GM18951 (cell line): ENCODE measurements at regions not wholly inside any gene's neighbourhood (a gene's known extent, or its start where the extent isn't known, plus 50 kb on each side); places are given as distances from the start of the nearest gene placed in this dataset.
"Not testable (repeated sequence)": the region's sequence is repeated elsewhere in the genome, so short reads cannot be mapped to it uniquely, and the experiment has no call there.

Experiments used
- POLR2A ChIP-seq: IDR thresholded peaks from 4 replicates; pipeline ENCODE4 v1.6.1; 2011; ENCODE audit warnings: mild to moderate bottlenecking; ENCODE audit not compliant: insufficient read length, insufficient read depth; ENCODE audit errors: extremely low read depth
- in situ Hi-C: fragments of 300-500 bp; cut with MboI; formaldehyde crosslinking; loops from one replicate; pipeline ENCODE4 v1.12.0; 2022; ENCODE audit warnings: low sequenced_read_pairs, mixed read lengths, inconsistent platforms; ENCODE audit not compliant: unreplicated experiment

DNA sequence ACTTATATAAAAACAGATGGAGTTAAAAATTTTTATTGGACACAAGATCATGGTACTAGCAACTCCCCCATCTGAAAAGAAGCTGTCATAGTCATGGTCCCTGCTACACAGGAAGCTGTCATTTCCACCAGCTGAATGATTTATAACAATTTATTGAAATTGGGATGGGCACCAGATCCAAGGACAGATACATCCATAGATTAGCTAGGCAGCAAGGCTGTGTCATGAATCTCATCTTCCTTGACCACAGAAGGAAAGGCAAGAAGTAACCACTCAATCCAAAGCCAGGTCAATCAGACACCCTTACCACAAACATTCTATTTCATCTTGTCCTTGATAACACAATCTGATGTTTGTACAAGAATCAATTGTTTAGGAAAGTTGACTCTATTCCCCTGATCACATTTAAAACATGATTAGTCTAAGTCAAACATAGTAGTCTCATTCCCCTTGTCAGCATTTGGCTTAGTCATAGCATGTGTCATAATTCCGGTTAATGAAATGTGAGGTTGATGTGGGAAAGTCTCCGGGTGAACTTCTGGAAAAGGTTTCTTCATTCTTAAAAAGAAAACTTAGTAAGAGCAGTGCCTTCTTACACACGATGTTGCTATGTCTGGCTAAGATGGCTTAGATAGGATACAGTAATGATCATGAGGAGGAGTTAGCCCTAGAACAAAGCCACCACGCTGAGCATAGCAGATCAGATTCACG is 462.6 kb upstream of the PAPPA start:
- in situ Hi-C loops: no loop called here
- TF ChIP-seq POLR2A: no peak

DNA sequence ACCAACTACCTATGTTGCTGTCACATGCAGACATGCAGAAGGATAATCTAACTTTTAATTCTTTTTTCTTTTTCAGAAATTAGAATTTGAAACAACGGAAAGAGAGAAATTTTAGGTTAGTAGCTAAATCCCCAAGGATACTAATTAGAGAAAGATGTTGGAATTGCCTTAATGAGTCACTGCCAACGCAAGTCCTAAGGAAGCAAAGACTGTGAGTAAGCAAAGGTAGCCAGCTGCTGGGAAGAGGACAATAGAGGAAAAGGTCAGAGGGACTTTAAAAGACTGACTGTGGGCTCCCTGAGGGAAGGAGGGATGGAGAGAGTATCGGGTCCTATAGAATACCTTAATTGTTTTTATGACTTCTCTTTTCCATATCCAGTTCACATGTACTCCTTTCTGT is 461.9 kb upstream of the PAPPA start:
- in situ Hi-C loops: no loop called here
- no peak for TF ChIP-seq POLR2A

DNA sequence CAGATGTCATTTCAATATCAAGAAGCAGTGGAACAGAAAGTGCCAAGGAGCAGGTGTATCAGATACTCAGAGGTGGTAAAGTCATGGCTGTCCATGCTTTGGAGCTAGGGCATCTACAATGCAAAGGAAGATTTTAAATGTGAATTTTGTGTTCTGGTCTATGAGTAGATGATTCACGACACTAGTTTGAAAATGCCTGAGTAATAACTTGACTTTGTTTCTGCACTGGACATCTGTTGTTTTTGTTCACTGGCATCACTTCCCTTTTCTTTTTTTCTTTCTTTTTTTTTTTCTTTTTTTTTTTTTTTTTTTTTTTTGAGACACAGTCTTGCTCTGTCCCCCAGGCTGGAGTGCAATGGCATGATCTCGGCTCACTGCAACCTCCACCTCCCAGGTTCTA is 460.7 kb upstream of the PAPPA start:
- in situ Hi-C loops: not testable (repeated sequence)

DNA sequence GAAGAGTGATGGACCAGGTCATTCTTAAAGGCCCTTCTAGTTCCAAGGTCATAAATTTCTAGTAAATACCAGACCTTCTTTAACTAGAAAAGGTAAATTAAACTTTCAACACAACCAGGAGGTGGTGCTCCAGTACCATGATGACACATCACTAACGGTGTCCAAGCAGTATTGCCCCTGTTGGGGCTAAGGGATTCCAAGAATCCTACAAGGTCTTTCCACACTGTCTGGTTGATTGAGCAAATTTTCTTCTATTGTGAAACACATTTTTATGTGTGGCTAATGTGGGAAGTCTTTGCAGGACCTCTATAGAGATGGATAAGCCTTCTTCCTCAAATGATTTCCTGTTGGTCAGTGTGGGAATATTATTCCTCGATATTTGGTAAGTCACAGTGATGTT is 459.6 kb upstream of the PAPPA start:
- TF ChIP-seq POLR2A: no peak
- in situ Hi-C loops: no loop called here

DNA sequence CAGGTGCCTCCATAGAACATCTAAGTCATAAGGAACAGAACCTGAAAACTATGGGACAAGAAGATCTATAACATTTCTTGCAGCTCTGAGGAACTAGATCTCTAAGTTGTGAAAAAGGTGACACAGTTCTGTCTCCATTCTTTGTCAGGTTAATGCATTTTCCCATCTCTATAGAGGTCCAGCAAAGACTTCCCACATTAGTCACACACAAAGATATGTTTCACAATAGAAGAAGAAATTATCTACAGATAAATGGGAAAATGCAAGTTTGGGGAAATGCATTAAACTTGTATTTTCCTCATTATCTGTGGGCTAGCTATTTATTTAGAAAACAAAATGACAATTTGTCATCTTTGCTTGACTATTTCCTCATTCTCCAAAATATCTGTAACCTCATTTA is 458.6 kb upstream of the PAPPA start:
- no peak for TF ChIP-seq POLR2A
- in situ Hi-C loops: no loop called here

DNA sequence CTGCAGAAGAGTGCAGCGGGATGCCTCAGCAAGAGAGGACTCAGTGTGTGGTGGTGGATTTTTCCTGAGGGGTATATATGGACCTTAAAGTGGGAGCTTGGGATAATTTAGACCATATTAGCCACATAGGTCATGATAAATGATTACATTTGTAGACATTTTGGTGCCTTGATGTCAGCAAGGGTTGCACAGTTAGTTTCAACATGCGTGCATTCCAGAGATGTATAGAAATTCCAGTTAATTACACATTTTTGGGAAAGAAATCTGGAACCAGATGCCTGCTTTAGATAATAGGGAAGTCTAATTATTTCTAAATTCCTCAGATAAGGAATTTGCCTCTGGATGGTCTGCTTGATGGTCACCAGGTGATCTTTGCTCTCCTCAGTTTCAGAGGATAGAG is 440.6 kb upstream of the PAPPA start:
- no peak for TF ChIP-seq POLR2A
- in situ Hi-C loops: no loop called here

DNA sequence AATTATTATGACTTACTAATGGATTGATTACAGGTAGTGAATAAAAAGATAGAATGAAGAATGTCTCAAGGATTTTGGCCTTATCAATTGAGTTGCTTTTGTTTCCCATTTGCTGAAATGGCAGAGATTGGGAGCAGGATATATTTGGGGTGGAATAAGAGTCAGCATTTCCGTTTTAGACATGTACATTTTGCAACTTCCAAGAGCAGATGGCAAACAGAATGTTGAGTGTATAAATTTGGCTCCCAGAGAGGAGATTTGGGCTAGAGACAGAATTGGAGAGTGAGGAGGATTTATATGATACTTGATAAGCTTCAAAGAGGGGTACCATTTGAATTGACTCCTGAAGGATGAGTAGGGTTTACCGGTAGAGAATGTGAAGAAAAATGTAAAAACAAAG is 437.9 kb upstream of the PAPPA start:
- no peak for TF ChIP-seq POLR2A
- in situ Hi-C loops: no loop called here

DNA sequence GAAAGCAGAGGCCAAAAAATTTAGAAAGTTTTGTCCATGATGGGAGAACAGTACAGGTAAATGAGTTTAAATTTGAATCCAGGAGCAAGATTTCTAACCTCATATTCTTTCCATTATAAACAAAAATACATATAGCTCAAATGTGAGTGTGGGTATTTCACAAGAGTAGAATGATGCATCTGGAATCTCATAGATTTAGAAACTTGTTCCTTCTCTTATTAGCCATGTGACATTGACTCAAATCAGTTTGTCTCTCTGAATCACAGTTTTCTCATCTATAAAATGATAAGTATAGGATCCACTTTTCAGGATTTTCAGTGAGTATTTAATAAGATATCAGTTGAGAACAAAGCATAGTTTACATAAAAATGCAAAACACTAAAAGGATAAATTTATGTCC is 436.3 kb upstream of the PAPPA start:
- in situ Hi-C loops: no loop called here
- no peak for TF ChIP-seq POLR2A

DNA sequence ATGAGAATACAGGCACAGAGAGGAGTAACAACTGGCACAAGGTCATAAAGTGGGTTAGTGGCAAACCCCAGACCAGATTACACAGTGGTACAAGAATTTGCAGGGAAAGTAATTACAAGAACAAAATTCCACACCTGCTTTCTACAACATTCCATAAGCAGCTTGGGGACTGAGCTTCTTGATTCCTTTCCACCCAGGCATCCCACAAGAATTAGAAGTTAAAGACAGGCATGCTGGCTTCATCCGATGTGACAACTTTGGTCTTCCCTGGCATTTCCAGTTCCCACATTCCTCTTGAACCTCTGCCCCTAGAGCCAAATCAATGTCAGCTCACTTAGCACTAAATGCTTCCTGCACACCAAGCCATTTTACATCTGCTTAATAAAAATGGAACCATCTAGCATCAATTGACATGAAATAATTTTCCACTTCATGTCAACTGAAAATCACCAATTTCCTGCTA is 435.8 kb upstream of the PAPPA start:
- in situ Hi-C loops: no loop called here
- TF ChIP-seq POLR2A: no peak

DNA sequence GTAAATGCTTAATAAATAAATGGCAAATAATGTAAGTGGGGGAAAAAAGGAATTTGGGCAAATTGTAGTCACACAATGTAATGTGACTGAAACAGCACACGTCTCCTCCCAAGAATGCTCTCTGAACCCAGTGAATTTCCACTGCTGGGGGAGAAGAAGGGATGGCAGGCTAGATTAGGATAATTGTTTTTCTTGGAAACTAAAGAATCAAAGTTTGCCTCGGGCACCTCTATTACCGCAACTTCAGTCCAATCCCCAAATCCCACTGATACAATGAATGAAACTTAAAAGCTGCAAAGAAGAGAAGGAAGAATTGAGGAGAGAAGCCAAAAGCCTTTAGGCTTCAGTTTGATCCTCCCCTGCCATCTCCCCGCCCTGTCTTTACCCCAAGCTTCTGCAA is 423.2 kb upstream of the PAPPA start:
- TF ChIP-seq POLR2A: no peak

DNA sequence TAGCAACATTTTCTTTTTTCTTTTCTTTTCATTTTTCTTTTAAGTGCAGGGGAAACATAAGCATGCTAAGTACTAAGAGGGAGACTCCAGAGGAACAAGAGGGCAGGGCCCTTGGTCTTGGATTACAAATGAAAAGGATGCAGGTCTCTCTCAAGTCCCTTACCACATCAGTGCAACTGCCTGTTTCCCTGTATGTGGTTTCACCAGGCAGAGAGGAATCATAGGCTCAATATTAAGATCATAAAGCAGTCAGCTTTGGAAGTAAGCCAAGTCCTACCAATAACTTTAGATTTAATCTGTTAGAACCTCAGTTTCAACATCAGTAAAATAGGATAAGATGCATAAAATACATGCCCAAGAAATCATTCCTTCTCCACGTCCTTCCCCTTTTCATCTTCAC is 422.7 kb upstream of the PAPPA start:
- TF ChIP-seq POLR2A: no peak
- in situ Hi-C loops: no loop called here

More for the DNA sequence above, 423.2 kb upstream of the PAPPA start:
- in situ Hi-C loops: no loop called here

DNA sequence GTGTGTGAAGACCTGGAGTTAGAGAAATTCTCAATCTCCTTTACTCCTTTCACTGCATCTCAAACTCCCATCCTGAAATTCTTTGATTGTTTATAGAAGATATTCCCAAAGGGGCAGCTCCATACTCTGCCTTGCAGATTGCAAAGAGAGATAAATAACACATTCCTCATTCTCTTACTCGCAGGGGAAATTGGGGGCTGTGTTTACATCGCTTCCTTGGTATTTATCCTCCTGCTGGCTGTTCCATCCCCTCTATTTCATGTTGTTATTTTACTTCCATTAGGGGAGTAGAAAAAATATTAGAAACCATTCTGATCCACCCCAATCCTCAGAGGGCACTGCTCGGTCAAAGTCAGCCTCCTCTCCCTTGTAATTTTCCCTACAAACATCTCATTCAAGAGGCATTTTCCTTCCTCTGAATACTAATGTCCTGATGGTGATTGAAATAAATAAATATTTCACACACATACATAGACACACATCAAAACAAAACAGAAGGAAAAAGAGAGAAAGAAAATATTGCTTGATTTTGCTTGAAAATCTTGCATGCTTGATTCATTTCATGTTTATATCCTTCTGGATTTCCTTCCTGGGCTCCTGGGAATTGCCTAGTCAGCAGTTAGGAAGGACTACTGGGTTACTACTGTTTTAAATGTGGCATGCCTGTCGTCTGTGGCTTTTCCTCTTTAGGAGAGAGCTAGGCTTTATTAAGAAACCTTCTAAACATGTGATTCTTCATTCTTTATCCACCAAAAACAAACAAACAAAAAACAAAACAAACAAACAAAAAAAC is 420.1 kb upstream of the PAPPA start:
- TF ChIP-seq POLR2A: no peak
- in situ Hi-C loops: no loop called here

DNA sequence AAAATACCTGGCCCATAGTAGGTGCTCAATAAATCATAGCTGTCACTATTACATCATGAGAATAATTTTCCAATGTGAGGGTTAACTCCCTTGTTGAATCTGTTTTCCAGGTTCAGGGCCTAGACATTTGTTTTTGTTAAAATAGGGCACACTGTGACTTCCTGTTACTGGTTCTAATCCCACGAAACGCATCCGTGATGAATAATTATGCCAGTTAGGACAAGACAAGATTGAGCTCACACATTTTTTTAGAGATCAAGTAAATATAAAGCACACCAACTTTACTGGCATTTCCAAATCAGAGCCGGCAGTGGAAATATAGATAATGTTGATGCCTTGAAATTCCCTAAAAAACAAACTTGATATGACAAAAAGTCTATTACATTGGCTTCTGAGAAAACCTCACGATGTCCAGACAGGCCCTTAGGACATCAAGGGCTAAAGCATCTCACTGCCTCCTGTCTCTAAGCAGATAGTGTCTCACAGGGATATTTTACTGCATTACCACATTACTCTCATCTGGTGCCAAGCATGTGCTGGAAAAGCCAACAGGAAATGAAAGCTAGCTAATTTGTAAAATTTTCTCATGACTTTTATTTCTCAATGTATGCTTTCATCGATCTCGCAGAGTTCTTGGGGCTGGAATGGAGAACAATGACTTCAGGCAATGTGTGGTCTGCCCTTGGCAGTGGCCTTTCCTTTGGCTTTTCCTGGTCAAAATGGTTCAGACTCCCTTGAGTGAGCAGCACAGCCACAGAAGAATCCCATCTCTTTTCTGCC is 414.3 kb upstream of the PAPPA start:
- in situ Hi-C loops: no loop called here
- no peak for TF ChIP-seq POLR2A
